Activated naive CD4-positive, alpha-beta T cell treated with Interleukin-2 at 50 U/mL for 16 hours (primary cell): ENCODE measurements at regions not wholly inside any gene's neighbourhood (a gene's known extent, or its start where the extent isn't known, plus 50 kb on each side); places are given as distances from the start of the nearest gene placed in this dataset.

ENCODE experiments used
- DNase-seq: peaks from one replicate; pipeline ENCODE4 v3.0.0-alpha.2; 2020

DNA sequence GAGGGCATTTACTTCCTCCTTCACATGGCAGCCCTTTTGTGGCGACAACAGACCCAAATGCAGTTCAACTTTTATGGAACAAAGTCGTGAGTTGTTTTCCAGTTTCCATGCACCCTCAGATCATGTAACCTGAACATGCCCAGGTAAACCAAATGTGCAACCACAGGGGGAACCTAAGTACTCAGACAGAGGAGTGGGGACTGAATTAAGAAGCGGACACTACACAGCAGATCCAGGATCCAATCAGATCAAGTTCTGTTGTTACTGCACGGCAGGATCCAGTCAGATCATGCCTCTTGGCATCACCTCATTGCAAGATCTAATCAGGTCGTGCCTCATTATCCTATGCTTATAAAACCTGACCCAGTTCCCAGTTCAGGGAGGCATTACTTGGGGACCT lies 115.7 kb downstream of the MATN1 start:
- no peak for DNase-seq

GRCh38 chr1:30606166-30606565 lies 117.2 kb downstream of the MATN1 start:
- no peak for DNase-seq

- no peak for DNase-seq
Observed at GRCh38 chr1:30605441-30605920, 117.9 kb downstream of the MATN1 start.

- no peak for DNase-seq
Observed at GRCh38 chr1:30604801-30605440, 118.5 kb downstream of the MATN1 start.

DNA sequence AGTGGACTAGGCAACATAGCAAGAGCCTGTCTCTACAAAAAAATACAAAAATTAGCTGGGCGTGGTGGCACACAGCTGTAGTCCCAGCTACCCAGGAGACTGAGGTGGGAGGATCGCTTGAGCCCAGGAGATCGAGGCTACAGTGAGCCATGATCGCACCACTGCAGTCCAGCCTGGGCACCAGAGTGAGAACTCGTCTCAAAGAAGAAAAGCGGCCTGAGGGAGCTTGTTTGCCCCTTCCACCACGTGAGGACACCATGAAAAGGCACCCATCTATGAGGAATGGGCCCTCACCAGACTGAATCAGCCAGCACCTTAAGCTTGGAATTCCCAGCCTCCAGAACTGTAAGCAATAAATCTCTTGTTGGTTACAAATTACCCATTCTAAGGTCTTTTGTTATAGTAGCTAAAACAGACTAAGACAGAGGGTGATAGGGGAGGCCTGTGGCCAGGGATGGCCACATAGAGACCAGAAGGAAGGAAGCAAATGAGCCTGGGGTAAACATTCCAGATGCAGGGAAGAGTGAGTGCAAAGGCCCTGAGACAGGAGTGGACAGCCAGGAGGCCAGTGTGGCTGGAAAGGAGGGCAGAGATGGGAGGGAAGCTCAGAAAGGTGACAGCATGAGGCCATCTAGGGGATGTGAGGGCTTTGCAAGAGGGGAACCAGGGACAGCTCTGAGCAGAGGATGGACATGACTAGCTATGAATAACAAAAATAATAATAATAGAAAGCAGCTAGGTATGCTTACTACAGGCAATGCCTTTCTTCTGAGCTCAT lies 120.1 kb downstream of the MATN1 start:
- no peak for DNase-seq

DNA sequence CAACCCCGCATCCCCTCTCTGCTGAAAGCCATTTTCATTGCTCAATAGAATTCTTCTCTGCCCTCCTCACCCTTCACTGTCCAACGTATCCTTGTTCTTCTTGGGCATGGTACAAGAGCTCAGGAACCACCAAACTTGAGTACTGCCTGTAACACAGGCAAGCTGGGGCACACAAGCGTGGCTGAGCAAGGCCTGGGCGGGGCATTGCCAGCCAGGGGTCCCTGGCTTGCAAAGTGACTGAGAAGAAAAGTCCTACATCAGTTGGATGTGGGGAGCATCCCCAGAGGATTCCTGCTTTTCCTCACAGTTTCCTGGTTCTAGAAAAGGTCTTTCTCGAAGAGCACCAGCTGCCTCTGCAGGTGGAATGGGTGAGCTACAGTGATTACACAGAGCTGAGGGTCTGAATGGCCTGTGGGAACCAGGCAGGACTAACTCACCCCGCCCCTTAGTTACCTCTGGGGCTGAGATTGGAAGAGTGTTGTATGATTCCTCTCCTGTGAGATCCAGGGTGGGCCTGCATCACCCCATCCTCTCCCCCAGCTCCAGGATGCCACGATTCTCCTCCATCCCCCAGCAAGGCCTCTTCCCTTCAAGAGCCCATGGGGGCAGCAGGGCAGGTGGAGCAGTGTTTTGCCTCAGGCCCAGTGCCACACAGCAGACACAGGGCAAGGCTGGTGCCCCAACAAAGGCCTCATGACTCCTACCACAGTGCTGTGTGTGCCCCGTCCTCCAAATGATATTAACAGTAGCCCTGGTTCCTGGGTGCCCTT lies 121.9 kb downstream of the MATN1 start:
- no peak for DNase-seq

DNA sequence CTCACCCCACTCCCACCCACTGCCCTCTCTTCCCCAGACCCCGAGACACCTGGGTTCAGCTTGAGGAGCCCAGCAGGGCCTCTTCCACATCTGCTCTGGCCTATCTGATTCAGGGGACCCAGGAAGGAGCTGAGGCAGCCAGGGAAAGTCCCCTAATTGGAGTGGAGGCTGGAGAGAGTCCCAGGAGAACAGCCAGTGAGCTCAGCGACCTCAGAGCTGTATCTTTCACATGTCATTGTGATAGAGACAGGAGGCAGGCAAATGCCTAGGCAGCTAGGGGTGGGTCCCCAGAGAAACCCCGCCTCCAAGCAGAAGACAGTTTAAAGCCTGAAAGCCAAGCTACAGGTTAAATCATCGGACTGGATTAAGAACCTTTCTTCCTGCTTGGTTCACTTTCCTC lies 122.7 kb downstream of the MATN1 start:
- no peak for DNase-seq

GRCh38 chr1:30600258-30600657 lies 123.1 kb downstream of the MATN1 start:
- no peak for DNase-seq

GRCh38 chr1:30599721-30600120 lies 123.7 kb downstream of the MATN1 start:
- no peak for DNase-seq

- DNase-seq, result no peak
Observed at GRCh38 chr1:30598571-30599114, 124.7 kb downstream of the MATN1 start.

GRCh38 chr1:30597711-30598110 lies 125.7 kb downstream of the MATN1 start:
- DNase-seq, result no peak

DNA sequence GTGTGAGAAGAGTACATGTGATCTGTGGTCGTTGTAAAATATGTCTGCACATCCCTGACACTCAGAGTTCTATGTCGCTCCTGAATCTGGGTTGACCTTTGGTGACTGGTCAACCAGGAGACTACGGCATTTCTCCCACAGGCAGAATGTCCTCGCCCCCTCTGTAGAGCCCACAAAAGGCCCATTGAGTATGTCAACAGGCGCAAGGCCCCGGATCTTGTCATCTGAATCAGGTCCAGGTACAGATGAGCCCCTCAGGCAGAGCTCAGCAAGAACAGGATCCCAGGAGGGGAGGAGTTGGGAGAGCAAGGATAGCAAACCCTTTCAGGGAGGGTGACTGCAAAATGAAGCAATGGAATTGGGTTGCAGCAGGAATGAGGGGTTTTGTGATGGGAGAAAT lies 126.5 kb downstream of the MATN1 start:
- no peak for DNase-seq

- DNase-seq, result no peak
Observed at GRCh38 chr1:30596470-30596869, 126.9 kb downstream of the MATN1 start.

GRCh38 chr1:30589083-30589482 lies 134.3 kb downstream of the MATN1 start:
- DNase-seq, result no peak

DNA sequence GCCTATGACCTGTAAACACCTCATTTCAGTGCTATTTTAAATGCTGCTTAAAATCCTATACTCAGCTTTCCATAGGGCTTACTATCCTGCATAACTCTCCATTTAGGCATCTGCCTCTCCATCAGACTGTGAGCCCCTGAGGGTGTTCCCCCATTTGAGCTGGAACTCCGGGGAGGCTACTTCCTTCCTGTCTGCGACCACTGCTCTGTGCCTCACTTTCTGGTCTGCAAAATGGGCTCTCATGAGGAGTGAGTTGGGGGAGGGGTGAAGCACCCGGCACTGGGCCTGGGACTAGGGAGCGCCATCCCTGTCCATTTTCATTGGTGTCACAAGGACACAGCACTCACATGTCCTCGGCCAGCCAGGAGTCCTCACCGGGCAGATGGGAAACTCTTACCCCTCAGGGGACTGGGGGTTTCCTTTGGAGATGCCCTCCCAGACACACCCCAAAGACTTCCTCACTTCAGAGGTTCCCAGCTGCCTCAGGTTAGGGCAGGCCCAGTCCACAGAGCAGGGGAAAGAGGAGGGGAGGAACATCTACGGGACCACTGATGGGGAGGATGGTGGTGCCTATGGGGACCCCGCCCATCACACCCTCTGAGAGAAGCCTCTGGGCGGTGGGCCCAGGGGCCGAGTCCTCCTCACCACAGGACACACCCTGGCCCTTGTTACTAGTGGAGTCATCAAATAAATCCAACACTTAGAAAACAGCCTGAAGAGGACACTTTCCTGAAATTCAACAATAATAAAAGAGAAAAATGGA lies 134.9 kb downstream of the MATN1 start:
- DNase-seq, result no peak

DNA sequence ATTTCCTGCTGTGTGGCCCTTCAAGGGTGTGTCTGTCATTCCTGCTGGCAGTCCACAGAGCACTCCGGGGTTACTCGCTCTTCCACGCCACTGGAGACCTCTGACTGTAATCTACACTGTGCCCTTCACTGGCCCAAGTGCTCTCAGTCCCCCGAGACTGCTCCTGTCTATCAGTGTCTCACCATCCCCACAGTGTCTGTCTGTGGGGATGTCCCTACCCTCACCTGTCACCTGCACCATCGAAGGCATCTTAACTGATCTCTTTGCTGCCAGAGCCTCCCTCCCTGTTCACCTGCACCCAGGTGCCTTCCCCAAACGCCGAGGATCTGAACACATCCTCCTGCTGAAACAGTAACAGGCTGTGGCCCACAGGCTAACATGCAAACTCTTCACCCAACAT lies 136.7 kb downstream of the MATN1 start:
- no peak for DNase-seq

- no peak for DNase-seq
Observed at GRCh38 chr1:30579580-30579979, 143.8 kb downstream of the MATN1 start.

DNA sequence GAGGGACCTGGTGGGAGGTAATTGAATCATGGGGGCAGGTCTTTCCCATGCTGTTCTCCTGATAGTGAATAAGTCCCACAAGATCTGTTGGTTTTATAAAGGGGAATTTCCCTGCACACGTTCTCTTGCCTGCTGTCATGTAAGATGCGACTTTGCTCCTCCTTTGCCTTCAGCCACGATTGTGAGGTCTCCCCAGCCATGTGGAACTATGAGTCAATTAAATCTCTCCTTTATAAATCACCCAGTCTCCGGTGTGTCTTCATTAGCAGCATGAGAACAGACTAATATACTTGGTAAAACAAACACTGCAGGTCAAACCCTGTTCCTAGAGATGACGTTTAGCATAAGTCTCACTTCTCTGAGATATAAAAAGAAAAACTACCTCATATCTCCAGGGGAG lies 148.3 kb downstream of the MATN1 start:
- no peak for DNase-seq

GRCh38 chr1:30572192-30572591 lies 151.2 kb downstream of the MATN1 start:
- no peak for DNase-seq

- no peak for DNase-seq
Observed at GRCh38 chr1:30571380-30571779, 152.0 kb downstream of the MATN1 start.

DNA sequence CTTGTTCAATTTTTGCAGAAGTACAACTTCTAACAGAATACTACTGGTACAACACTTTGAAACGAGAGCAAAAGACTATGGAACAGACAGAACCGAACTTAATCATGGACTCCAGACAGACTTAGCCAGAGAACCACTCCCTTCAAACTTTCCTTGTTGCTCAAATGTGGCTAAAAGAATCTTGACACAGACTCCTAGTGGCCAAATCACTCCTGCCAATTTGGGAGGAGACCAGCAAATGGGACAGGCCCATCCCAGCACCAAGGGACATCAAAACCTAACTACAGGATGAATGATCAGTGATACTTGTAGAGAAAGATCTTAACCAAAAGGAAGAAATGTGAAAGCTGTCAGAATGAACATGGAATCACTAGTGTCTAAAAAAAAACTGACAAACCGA lies 154.0 kb downstream of the MATN1 start:
- no peak for DNase-seq

DNA sequence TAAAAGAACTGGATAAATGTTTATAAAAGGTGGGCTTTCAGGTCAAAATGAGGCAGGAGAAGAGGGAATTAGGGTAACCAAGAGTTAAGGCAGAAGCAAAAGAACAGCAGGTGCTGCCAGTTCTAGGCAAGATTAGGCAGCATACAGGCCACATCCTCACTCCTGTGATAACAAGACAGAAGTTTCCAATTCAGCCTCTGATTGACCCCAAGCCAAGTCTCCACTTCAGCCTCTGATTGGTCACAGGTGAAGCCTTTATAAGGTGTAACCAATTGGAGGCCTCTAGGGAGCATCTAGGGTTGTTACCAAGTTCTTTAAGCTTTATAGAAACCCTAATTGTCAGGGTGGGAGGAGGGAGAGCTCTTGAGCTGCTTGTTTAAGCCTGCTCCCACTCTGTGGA lies 160.8 kb downstream of the MATN1 start:
- no peak for DNase-seq

GRCh38 chr1:30551603-30552002 lies 171.8 kb downstream of the MATN1 start:
- DNase-seq, result no peak
